GM23248 (cell line): ENCODE measurements at regions not wholly inside any gene's neighbourhood (a gene's known extent, or its start where the extent isn't known, plus 50 kb on each side); places are given as distances from the start of the nearest gene placed in this dataset.

Experiments
- EZH2 ChIP-seq: fragments of 200-600 bp; sonication (generic); IDR thresholded peaks from 2 replicates; pipeline ENCODE4 v1.6.1; 2018; ENCODE audit warnings: antibody characterized with exemption, mild to moderate bottlenecking; ENCODE audit not compliant: insufficient read depth, poor library complexity, severe bottlenecking
- EZH2phosphoT487 ChIP-seq: fragments of 200-600 bp; sonication (generic); IDR thresholded peaks from 2 replicates; pipeline ENCODE4 v1.6.1; 2018; ENCODE audit warnings: antibody characterized with exemption, moderate library complexity, mild to moderate bottlenecking, low read depth; ENCODE audit not compliant: insufficient read depth

DNA sequence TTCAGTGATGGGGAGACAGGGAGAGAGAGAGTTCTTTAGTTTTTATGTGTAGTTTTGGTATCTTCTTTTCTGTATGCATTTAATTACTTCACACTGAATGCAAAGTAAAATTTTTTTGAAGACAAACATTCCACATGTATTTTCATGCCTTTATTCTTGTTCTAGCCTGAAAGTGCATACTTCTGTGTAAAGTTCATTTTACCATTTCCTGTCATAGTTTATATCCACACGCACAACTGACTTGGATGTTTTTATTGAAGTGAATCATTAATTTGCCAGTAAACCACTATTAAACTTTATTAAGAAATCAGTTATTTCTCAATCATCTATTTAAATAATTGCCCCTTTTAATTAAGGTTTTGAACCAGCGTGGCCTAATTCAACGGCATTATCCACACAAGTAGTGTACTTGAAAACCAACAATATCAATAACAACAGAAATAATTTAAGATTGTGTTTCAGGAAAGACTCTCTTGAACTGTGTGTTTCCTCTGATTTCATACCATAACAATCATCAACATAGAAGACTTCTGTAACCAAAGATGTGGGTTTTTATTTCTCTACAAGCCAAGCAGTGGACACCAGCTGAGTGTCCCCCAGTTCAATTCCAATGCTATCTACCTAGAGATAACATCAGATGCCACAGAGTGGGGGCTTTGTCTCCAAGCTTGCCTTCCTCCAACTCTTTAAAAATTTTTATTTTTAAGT lies 512.7 kb upstream of the JAG1 start:
- no peak for TF ChIP-seq EZH2phosphoT487
- TF ChIP-seq EZH2 = no peak
